Spleen (tissue), 7 donors: ENCODE measurements at regions not wholly inside any gene's neighbourhood (a gene's known extent, or its start where the extent isn't known, plus 50 kb on each side); places are given as distances from the start of the nearest gene placed in this dataset.

Experiments used
- POLR2A ChIP-seq, 3 donors: fragments of 450-650 bp; IDR thresholded peaks; one replicate each; pipeline ENCODE4 v1.5.1; 2017; ENCODE audit warnings: antibody characterized with exemption in 3 of 3, mild to moderate bottlenecking in 1 of 3
- TF ChIP-seq, protein P1 (sequence below), 11 experiments: fragments of 200-600 bp in 7 of 11; fragments of 450-650 bp in 4 of 11; sonication (generic) in 4 of 11; IDR thresholded peaks in 8 of 11; conservative IDR thresholded peaks in 3 of 11; 1 replicate in 7 of 11; 2 replicates in 4 of 11; pipeline versions ENCODE4 v1.4.0 to v1.8.0; 2016 to 2021; ENCODE audit warnings: antibody characterized with exemption in 11 of 11, inconsistent platforms in 4 of 11, mild to moderate bottlenecking in 1 of 11
- donor health status: DM: no; HTN: no; CAD: no; lungs with moderate emphysema.
- donor health status: DM: no; HTN: no; CAD: no.
- donor health status: DM: no; HTN: no; CAD: no.

DNA sequence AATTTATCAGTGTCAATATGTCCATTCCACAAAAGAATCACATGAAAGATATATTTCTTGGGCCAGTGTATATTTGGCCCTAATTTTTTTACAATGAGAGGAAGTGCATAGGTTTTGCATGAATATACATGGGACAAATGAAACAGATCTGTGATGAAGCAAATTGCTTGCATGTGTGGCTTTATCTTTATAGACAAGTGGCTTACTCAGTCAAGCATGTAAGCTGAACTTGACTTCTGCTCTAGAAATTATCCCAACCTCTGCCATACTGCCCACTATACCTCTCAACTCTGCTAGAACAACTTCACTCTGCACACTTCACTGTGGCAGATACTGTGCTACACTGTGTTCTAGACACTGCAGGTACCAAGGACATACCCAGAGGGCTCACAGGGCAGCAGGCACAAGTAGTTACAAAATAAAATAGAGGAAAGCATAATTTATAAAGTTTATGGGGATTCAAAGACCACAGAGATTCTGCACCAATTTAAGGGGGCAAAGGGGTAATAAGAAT, 349.2 kb upstream of the HSF2 start:
- TF ChIP-seq, protein P1, sequence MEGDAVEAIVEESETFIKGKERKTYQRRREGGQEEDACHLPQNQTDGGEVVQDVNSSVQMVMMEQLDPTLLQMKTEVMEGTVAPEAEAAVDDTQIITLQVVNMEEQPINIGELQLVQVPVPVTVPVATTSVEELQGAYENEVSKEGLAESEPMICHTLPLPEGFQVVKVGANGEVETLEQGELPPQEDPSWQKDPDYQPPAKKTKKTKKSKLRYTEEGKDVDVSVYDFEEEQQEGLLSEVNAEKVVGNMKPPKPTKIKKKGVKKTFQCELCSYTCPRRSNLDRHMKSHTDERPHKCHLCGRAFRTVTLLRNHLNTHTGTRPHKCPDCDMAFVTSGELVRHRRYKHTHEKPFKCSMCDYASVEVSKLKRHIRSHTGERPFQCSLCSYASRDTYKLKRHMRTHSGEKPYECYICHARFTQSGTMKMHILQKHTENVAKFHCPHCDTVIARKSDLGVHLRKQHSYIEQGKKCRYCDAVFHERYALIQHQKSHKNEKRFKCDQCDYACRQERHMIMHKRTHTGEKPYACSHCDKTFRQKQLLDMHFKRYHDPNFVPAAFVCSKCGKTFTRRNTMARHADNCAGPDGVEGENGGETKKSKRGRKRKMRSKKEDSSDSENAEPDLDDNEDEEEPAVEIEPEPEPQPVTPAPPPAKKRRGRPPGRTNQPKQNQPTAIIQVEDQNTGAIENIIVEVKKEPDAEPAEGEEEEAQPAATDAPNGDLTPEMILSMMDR (IDR thresholded peaks at IDR 0.05 in 8 of 11, conservative IDR thresholded peaks at IDR 0.05 in 3 of 11) = no peak
- no peak for TF ChIP-seq POLR2A (IDR thresholded peaks at IDR 0.05)
